ENCODE measurements at regions not wholly inside any gene's neighbourhood (a gene's known extent, or its start where the extent isn't known, plus 50 kb on each side); places are given as distances from the start of the nearest gene placed in this dataset.

DNA sequence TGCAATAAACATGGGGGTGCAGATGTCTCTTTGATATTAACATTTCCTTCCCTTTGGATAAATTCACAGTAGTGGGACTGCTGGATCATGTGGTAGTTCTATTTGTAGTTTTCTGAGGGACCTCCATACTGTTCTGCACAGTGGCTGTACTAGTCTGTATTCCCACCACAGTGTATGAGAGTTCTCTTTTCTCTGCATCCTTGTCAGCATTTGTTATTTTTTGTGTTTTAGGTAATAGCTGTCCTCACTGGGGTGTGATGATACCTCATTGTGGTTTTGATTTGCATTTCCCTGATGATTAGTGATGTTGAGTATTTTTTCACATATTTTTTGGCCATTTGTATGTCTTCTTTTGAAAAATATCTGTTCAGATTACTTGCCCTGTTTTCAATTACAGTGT is 562.5 kb downstream of the CSNK1G3 start:
- no peaks in the 10 kb centered on the region for H3K9me1 ChIP-seq (replicated peaks; ENCODE audit: control insufficient read depth, extremely low read depth, insufficient read depth, low read length)
- H3K9me3 ChIP-seq (replicated peaks; ENCODE audit: control insufficient read depth, insufficient read depth, low read length) = no peaks in the 10 kb centered on the region
- H2AFZ ChIP-seq (ENCODE audit: low read depth, low read length) = no peak overlapping the region
- H3K9ac ChIP-seq (replicated peaks; ENCODE audit: extremely low read depth, insufficient read depth, low read length) = no peak overlapping the region
- H3K27me3 ChIP-seq (ENCODE audit: control insufficient read depth in 2 of 2, insufficient read depth in 2 of 2, low read length in 2 of 2) = no peaks in the 10 kb centered on the region
- dilution Hi-C loops (cut with MboI; ENCODE audit: extremely low pct_ligation_motif_present, low sequenced_read_pairs) = no loop called here
- no peak overlapping the region for H3K4me2 ChIP-seq (ENCODE audit: insufficient read depth, low read length)
- DNase-seq (ENCODE audit: low read depth, low spot score) (no peak), FAIRE-seq (no peak)
- CTCF ChIA-PET = no interaction called here
- no peaks in the 10 kb centered on the region for H4K20me1 ChIP-seq (replicated peaks; ENCODE audit: control insufficient read depth, extremely low read depth, insufficient read depth, low read length)
- POLR2A ChIA-PET = no interaction called here
- no peaks in the 10 kb centered on the region for H3K79me2 ChIP-seq (ENCODE audit: control insufficient read depth, insufficient read depth, low read length)
- peaks cover 14% of the 10 kb centered on the region for H3K4me1 ChIP-seq (ENCODE audit: control insufficient read depth, extremely low read depth, insufficient read depth, low read length)
- BruUV-seq (replicated peaks) = no TSS peak
- H3K36me3 ChIP-seq (ENCODE audit: control insufficient read depth in 2 of 2, extremely low read depth in 1 of 2, insufficient read depth in 2 of 2, low read length in 2 of 2) = no peaks in the 10 kb centered on the region
- H3K4me3 ChIP-seq (replicated peaks in 1 of 3; ENCODE audit: insufficient read depth in 1 of 3, low read depth in 1 of 3, low read length in 3 of 3) = no peak overlapping the region
- TF ChIP-seq MYC (IDR thresholded peaks at IDR 0.05; ENCODE audit: low read depth, low read length) = no peak
- no peak for TF ChIP-seq EZH2 (IDR thresholded peaks at IDR 0.05; ENCODE audit: borderline replicate concordance, low read depth, low read length, severe bottlenecking)
- TF ChIP-seq, protein P1, sequence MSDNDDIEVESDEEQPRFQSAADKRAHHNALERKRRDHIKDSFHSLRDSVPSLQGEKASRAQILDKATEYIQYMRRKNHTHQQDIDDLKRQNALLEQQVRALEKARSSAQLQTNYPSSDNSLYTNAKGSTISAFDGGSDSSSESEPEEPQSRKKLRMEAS (IDR thresholded peaks at IDR 0.05; ENCODE audit: insufficient read depth, insufficient read length) = no peak
- H3K27ac ChIP-seq (ENCODE audit: insufficient read depth, low read depth, low read length) = no peak overlapping the region
- intact Hi-C loops (cut with micrococcal nuclease) = no loop called here

DNA sequence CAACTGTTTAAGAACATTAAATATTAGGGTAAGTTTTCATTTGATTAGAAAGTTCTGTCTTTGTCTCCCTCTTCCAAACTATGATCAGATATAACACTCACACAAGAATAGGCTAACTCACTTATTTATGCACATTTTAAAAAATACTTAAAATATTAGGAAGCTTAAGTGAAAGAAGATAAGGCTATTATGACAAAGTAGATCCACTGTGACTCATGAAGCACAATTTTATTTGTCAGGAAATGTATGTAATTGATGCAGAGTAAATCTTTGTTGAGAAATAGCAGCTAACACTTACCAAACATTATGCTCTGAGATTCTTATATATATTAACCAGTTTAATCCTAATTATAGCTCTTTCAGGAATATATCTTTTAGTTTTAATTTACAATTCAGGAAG is 560.6 kb downstream of the CSNK1G3 start:
- FAIRE-seq (no peak), DNase-seq (ENCODE audit: low read depth, low spot score) (peak; percentile 79)
- H3K4me1 ChIP-seq (ENCODE audit: control insufficient read depth, extremely low read depth, insufficient read depth, low read length) = peaks cover 14% of the 10 kb centered on the region
- ChIA-PET POLR2A (no interaction called here), CTCF (no interaction called here)
- no peak overlapping the region for H3K27ac ChIP-seq (ENCODE audit: insufficient read depth, low read depth, low read length)
- H3K9me3 ChIP-seq (replicated peaks; ENCODE audit: control insufficient read depth, insufficient read depth, low read length) = no peaks in the 10 kb centered on the region
- no peak overlapping the region for H3K4me2 ChIP-seq (ENCODE audit: insufficient read depth, low read length)
- no peaks in the 10 kb centered on the region for H3K9me1 ChIP-seq (replicated peaks; ENCODE audit: control insufficient read depth, extremely low read depth, insufficient read depth, low read length)
- no peaks in the 10 kb centered on the region for H4K20me1 ChIP-seq (replicated peaks; ENCODE audit: control insufficient read depth, extremely low read depth, insufficient read depth, low read length)
- H3K27me3 ChIP-seq (ENCODE audit: control insufficient read depth in 2 of 2, insufficient read depth in 2 of 2, low read length in 2 of 2) = no peaks in the 10 kb centered on the region
- no peak overlapping the region for H3K9ac ChIP-seq (replicated peaks; ENCODE audit: extremely low read depth, insufficient read depth, low read length)
- dilution Hi-C loops (cut with MboI; ENCODE audit: extremely low pct_ligation_motif_present, low sequenced_read_pairs) (no loop called here), intact Hi-C loops (cut with micrococcal nuclease) (no loop called here)
- H3K36me3 ChIP-seq (ENCODE audit: control insufficient read depth in 2 of 2, extremely low read depth in 1 of 2, insufficient read depth in 2 of 2, low read length in 2 of 2) = no peaks in the 10 kb centered on the region
- TF ChIP-seq MYC (IDR thresholded peaks at IDR 0.05; ENCODE audit: low read depth, low read length) (no peak), GATA2 (IDR thresholded peaks at IDR 0.05; ENCODE audit: insufficient read depth, insufficient read length, low read depth, low read length) (no peak), JUN (IDR thresholded peaks at IDR 0.05; ENCODE audit: borderline replicate concordance, insufficient read depth, insufficient read length, low read depth) (peak; percentile 52), EZH2 (IDR thresholded peaks at IDR 0.05; ENCODE audit: borderline replicate concordance, low read depth, low read length, severe bottlenecking) (no peak)
- no peak overlapping the region for H3K4me3 ChIP-seq (replicated peaks in 1 of 3; ENCODE audit: insufficient read depth in 1 of 3, low read depth in 1 of 3, low read length in 3 of 3)
- no peaks in the 10 kb centered on the region for H3K79me2 ChIP-seq (ENCODE audit: control insufficient read depth, insufficient read depth, low read length)
- BruUV-seq (replicated peaks) = no TSS peak
- no peak overlapping the region for H2AFZ ChIP-seq (ENCODE audit: low read depth, low read length)

All from endothelial cell of umbilical vein (primary cell).